ENCODE measurements at regions not wholly inside any gene's neighbourhood (a gene's known extent, or its start where the extent isn't known, plus 50 kb on each side); places are given as distances from the start of the nearest gene placed in this dataset.

DNA sequence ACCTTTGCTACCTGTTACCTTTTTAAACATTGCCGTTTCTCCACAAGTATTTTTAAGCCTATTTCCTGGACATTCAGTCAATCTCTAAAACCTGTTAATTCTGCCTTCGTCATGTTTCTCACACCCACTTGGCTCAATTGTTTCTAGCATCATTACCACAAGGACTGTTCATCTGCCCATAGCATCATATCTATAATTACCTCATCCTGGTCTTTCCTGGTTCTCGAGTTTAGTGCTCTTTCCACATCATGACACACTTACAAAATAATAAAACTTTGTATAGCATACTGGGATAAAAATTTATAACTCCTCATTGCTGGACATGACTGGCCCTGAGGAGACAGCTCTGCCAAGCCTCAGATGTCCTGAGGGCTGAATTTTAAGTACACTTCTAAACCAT, 104.8 kb downstream of the CYB561 start:
- Mint-ChIP-seq H3K27me3 (ENCODE audit: low read depth) (no peaks in the 10 kb centered on the region), H3K4me1 (peaks cover 0 to 1% of the 10 kb centered on the region in 2 experiments; a peak in 1 of 4 replicates), H3K4me3 (no peak overlapping the region), H3K9me3 (no peaks in the 10 kb centered on the region), H3K36me3 (ENCODE audit: insufficient read depth in 1 of 3, low read depth in 3 of 3) (no peaks in the 10 kb centered on the region), H3K27ac (no peak overlapping the region)
- Histone ChIP-seq H3K4me2 (ENCODE audit: insufficient read depth, insufficient read length, low read length) (no peak overlapping the region), H3K79me1 (ENCODE audit: insufficient read depth, low read depth, low read length, poor library complexity, severe bottlenecking) (no peaks in the 10 kb centered on the region), H3K79me2 (ENCODE audit: insufficient read depth, low read length) (no peaks in the 10 kb centered on the region), H4K91ac (ENCODE audit: insufficient read length, low read depth, low read length) (no peak overlapping the region), H2AFZ (ENCODE audit: low read length) (no peak overlapping the region), H3K4ac (ENCODE audit: low read depth, low read length) (no peak overlapping the region), H2BK20ac (ENCODE audit: low read depth, low read length, poor library complexity, severe bottlenecking) (no peak overlapping the region), H2BK5ac (ENCODE audit: insufficient read length, low read length) (no peak overlapping the region), H4K5ac (ENCODE audit: insufficient read length, low read depth, low read length) (no peak overlapping the region), H3K23ac (ENCODE audit: insufficient read length, low read depth, low read length) (no peak overlapping the region), H3T11ph (ENCODE audit: low read length) (no peak overlapping the region), H3K14ac (ENCODE audit: insufficient read depth, low read length) (no peak overlapping the region), H3K27me3 (ENCODE audit: insufficient read depth, low read length) (no peaks in the 10 kb centered on the region), H4K20me1 (ENCODE audit: control insufficient read depth, insufficient read depth, insufficient read length) (no peaks in the 10 kb centered on the region), H4K8ac (replicated peaks; ENCODE audit: insufficient read length, low read depth, low read length) (no peak overlapping the region), H3K4me1 (ENCODE audit: insufficient read depth, low read length) (no peaks in the 10 kb centered on the region), H2BK15ac (ENCODE audit: low read depth, low read length) (no peak overlapping the region), H3K9me3 (ENCODE audit: control insufficient read depth, low read depth, low read length) (no peaks in the 10 kb centered on the region), H3K23me2 (ENCODE audit: insufficient read length, low read depth, low read length, poor library complexity, severe bottlenecking) (no peaks in the 10 kb centered on the region), H3K27ac (ENCODE audit: insufficient read length, low read depth, low read length) (no peak overlapping the region), H2BK120ac (ENCODE audit: low read depth, low read length, poor library complexity, severe bottlenecking) (no peak overlapping the region), H3K56ac (ENCODE audit: insufficient read length, low read depth, low read length) (no peak overlapping the region), H2AK5ac (ENCODE audit: insufficient read length, low read length) (no peak overlapping the region), H3K18ac (ENCODE audit: insufficient read length, low read depth, low read length) (no peak overlapping the region), H2BK12ac (ENCODE audit: insufficient read length, low read depth, low read length) (no peak overlapping the region), H3K9ac (ENCODE audit: extremely low read depth, insufficient read length, low read length) (no peak overlapping the region)
- TF ChIP-seq, protein P1, sequence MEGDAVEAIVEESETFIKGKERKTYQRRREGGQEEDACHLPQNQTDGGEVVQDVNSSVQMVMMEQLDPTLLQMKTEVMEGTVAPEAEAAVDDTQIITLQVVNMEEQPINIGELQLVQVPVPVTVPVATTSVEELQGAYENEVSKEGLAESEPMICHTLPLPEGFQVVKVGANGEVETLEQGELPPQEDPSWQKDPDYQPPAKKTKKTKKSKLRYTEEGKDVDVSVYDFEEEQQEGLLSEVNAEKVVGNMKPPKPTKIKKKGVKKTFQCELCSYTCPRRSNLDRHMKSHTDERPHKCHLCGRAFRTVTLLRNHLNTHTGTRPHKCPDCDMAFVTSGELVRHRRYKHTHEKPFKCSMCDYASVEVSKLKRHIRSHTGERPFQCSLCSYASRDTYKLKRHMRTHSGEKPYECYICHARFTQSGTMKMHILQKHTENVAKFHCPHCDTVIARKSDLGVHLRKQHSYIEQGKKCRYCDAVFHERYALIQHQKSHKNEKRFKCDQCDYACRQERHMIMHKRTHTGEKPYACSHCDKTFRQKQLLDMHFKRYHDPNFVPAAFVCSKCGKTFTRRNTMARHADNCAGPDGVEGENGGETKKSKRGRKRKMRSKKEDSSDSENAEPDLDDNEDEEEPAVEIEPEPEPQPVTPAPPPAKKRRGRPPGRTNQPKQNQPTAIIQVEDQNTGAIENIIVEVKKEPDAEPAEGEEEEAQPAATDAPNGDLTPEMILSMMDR (conservative IDR thresholded peaks at IDR 0.05), result no peak
- DNase-seq, result no peak
- no CpG with 5 or more reads among the region's 3 CpGs for WGBS (ENCODE audit: extremely low coverage, insufficient read length, low lambda C conversion rate)
